SK-N-MC (cell line): ENCODE measurements at regions not wholly inside any gene's neighbourhood (a gene's known extent, or its start where the extent isn't known, plus 50 kb on each side); places are given as distances from the start of the nearest gene placed in this dataset.
"Not testable (repeated sequence)": the region's sequence is repeated elsewhere in the genome, so short reads cannot be mapped to it uniquely, and the experiment has no call there.

Experiments
- EZH2 ChIP-seq: fragments of 200-600 bp; sonication (generic); IDR thresholded peaks from one replicate; pipeline ENCODE4 v1.6.1; 2017; ENCODE audit warnings: antibody characterized with exemption
- FOXP2 ChIP-seq: optimal IDR thresholded peaks from 2 replicates; pipeline ENCODE3; 2011; ENCODE audit warnings: mild to moderate bottlenecking, moderate library complexity; ENCODE audit not compliant: insufficient read depth; ENCODE audit errors: extremely low read length, control extremely low read depth
- POLR2AphosphoS5 ChIP-seq: IDR thresholded peaks from 2 replicates; pipeline ENCODE4 v1.6.1; 2012; ENCODE audit warnings: mild to moderate bottlenecking, low read depth, low read length, borderline replicate concordance

DNA sequence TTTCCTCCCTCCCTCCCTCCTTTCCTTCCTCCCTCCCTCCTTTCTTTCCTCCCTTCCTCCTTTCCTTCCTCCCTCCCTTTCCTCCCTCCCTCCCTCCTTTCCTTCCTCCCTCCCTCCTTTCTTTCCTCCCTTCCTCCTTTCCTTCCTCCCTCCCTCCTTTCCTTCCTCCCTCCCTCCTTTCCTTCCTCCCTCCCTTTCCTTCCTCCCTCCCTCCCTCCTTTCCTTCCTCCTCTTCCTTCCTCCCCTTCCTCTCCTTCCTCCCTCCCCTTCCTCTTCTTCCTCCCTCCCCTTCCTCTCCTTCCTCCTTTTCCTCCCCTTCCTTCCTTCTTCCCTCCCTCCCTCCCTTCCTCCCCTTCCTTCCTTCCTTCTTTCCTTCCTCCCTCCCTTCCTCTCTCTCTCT lies 748.5 kb downstream of the EPHA4 start:
- not testable (repeated sequence) for TF ChIP-seq POLR2AphosphoS5, EZH2, FOXP2
